Gastrocnemius medialis (tissue), 4 donors: ENCODE measurements at regions not wholly inside any gene's neighbourhood (a gene's known extent, or its start where the extent isn't known, plus 50 kb on each side); places are given as distances from the start of the nearest gene placed in this dataset.

Source experiments
- CTCF ChIP-seq, 5 experiments: fragments of 450-650 bp in 3 of 5; fragments of 200-600 bp in 2 of 5; sonication (generic) in 2 of 5; IDR thresholded peaks in 4 of 5; conservative IDR thresholded peaks in 1 of 5; 1 replicate in 4 of 5; 2 replicates in 1 of 5; pipeline ENCODE4 v1.5.1; 2016 to 2019; ENCODE audit warnings: antibody characterized with exemption in 5 of 5, mild to moderate bottlenecking in 3 of 5, moderate library complexity in 3 of 5
- POLR2A ChIP-seq, 2 donors: fragments of 450-650 bp; IDR thresholded peaks; one replicate each; pipeline ENCODE4 v1.6.1; 2017; ENCODE audit warnings: antibody characterized with exemption in 2 of 2, mild to moderate bottlenecking in 2 of 2, moderate library complexity in 2 of 2

GRCh38 chr5:88092358-88092757 is 176.3 kb downstream of the TMEM161B start:
- TF ChIP-seq CTCF (IDR thresholded peaks at IDR 0.05 in 4 of 5, conservative IDR thresholded peaks at IDR 0.05 in 1 of 5) (no peak), POLR2A (IDR thresholded peaks at IDR 0.05) (no peak)
